ENCODE measurements at regions not wholly inside any gene's neighbourhood (a gene's known extent, or its start where the extent isn't known, plus 50 kb on each side); places are given as distances from the start of the nearest gene placed in this dataset.

- H3K9ac ChIP-seq (ENCODE audit: low read length): no peak overlapping the region
- no peaks in the 10 kb centered on the region for H4K20me1 ChIP-seq (ENCODE audit: low read depth, low read length)
- no peaks in the 10 kb centered on the region for H3K9me3 ChIP-seq (ENCODE audit: insufficient read depth, low read length)
- H3K36me3 ChIP-seq (ENCODE audit: low read length): no peaks in the 10 kb centered on the region
- H3F3A ChIP-seq (ENCODE audit: insufficient read depth): peaks cover 14% of the 10 kb centered on the region
- no peak for TF ChIP-seq CTCF (IDR thresholded peaks at IDR 0.05; ENCODE audit: insufficient read depth, low read length, poor library complexity, severe bottlenecking)
- H3K9me2 ChIP-seq (replicated peaks; ENCODE audit: insufficient read depth, low read length): no peaks in the 10 kb centered on the region
- H3K4me3 ChIP-seq (ENCODE audit: insufficient read depth, low read length, poor library complexity, severe bottlenecking): no peak overlapping the region
- no peak overlapping the region for H2AFZ ChIP-seq (ENCODE audit: low read depth, low read length, severe bottlenecking)
- H3K79me2 ChIP-seq (ENCODE audit: insufficient read depth, low read length): no peaks in the 10 kb centered on the region
- H3K27ac ChIP-seq (ENCODE audit: low read depth, low read length): no peak overlapping the region
- H3K4me2 ChIP-seq (ENCODE audit: low read depth, low read length, poor library complexity, severe bottlenecking): no peak overlapping the region
- H3K27me3 ChIP-seq (ENCODE audit: low read length): no peaks in the 10 kb centered on the region
Measured at GRCh38 chr13:50599927-50600326, 243.6 kb downstream of the DLEU7 start.

GRCh38 chr13:50608370-50608769 lies 235.1 kb downstream of the DLEU7 start:
- no peaks in the 10 kb centered on the region for H3K27me3 ChIP-seq (ENCODE audit: low read length)
- TF ChIP-seq CTCF (IDR thresholded peaks at IDR 0.05; ENCODE audit: insufficient read depth, low read length, poor library complexity, severe bottlenecking): no peak
- no peak overlapping the region for H3K4me2 ChIP-seq (ENCODE audit: low read depth, low read length, poor library complexity, severe bottlenecking)

DNA sequence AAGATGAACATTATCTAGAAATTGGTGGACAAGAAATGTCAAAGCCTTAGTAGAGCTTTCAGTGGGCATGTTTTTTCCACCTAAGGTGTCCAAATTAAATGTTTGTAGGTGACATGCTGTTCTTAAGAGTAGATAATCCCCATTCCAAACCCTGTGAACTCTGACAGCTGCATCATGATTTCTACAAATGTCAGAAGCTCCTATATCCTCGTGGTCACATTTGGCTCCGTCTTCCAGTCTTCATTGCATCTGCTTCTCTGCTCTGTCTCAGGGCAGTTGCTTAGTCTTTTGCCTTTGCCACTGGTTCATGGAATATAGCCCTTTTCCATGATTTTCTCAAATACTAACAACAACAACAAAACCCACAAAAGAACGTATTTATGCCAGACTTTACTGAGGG lies 234.5 kb downstream of the DLEU7 start:
- H3K9me3 ChIP-seq (ENCODE audit: insufficient read depth, low read length): no peaks in the 10 kb centered on the region
- no peak overlapping the region for H3K9ac ChIP-seq (ENCODE audit: low read length)
- H3K36me3 ChIP-seq (ENCODE audit: low read length): no peaks in the 10 kb centered on the region
- H2AFZ ChIP-seq (ENCODE audit: low read depth, low read length, severe bottlenecking): no peak overlapping the region
- TF ChIP-seq EZH2phosphoT487 (conservative IDR thresholded peaks at IDR 0.05; ENCODE audit: low read length): no peak
- TF ChIP-seq CTCF (IDR thresholded peaks at IDR 0.05; ENCODE audit: insufficient read depth, low read length, poor library complexity, severe bottlenecking): no peak
- no peaks in the 10 kb centered on the region for H4K20me1 ChIP-seq (ENCODE audit: low read depth, low read length)
- H3F3A ChIP-seq (ENCODE audit: insufficient read depth): no peaks in the 10 kb centered on the region
- H3K4me3 ChIP-seq (ENCODE audit: insufficient read depth, low read length, poor library complexity, severe bottlenecking): no peak overlapping the region
- H3K9me2 ChIP-seq (replicated peaks; ENCODE audit: insufficient read depth, low read length): no peaks in the 10 kb centered on the region
- no peak overlapping the region for H3K27ac ChIP-seq (ENCODE audit: low read depth, low read length)
- H3K79me2 ChIP-seq (ENCODE audit: insufficient read depth, low read length): no peaks in the 10 kb centered on the region
- H3K27me3 ChIP-seq (ENCODE audit: low read length): no peaks in the 10 kb centered on the region
- no peak overlapping the region for H3K4me2 ChIP-seq (ENCODE audit: low read depth, low read length, poor library complexity, severe bottlenecking)

More at GRCh38 chr13:50608370-50608769, 235.1 kb downstream of the DLEU7 start:
- Histone ChIP-seq H3K4me3 (ENCODE audit: insufficient read depth, low read length, poor library complexity, severe bottlenecking) (no peak overlapping the region), H3K79me2 (ENCODE audit: insufficient read depth, low read length) (no peaks in the 10 kb centered on the region), H3K9ac (ENCODE audit: low read length) (no peak overlapping the region), H3K27ac (ENCODE audit: low read depth, low read length) (no peak overlapping the region), H3F3A (ENCODE audit: insufficient read depth) (no peaks in the 10 kb centered on the region), H3K9me2 (replicated peaks; ENCODE audit: insufficient read depth, low read length) (no peaks in the 10 kb centered on the region), H3K36me3 (ENCODE audit: low read length) (no peaks in the 10 kb centered on the region), H2AFZ (ENCODE audit: low read depth, low read length, severe bottlenecking) (no peak overlapping the region), H4K20me1 (ENCODE audit: low read depth, low read length) (no peaks in the 10 kb centered on the region), H3K9me3 (ENCODE audit: insufficient read depth, low read length) (no peaks in the 10 kb centered on the region)

DNA sequence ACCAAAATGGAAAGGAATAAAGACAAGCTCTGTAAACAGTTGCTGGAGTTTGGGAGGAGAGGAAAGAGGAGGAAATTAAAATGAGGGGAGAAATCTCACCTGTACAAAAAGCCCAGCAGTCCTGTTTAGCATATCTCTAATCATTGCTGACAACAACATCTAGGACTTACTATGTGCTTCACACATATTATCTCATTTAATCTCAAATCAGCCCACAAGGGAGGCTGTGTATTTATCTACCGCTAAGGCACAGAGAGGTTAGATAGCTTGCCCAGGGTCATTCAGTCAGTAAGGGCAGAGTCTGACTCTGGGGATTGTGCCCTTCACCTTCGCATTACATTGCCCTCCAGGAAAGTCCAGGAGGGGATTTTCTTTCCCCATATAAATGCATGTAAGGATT lies 233.3 kb downstream of the DLEU7 start:
- no peaks in the 10 kb centered on the region for H3K36me3 ChIP-seq (ENCODE audit: low read length)
- no peaks in the 10 kb centered on the region for H4K20me1 ChIP-seq (ENCODE audit: low read depth, low read length)
- H2AFZ ChIP-seq (ENCODE audit: low read depth, low read length, severe bottlenecking): no peak overlapping the region
- H3K4me2 ChIP-seq (ENCODE audit: low read depth, low read length, poor library complexity, severe bottlenecking): no peak overlapping the region
- H3K9me2 ChIP-seq (replicated peaks; ENCODE audit: insufficient read depth, low read length): no peaks in the 10 kb centered on the region
- H3K27ac ChIP-seq (ENCODE audit: low read depth, low read length): no peak overlapping the region
- no peaks in the 10 kb centered on the region for H3K79me2 ChIP-seq (ENCODE audit: insufficient read depth, low read length)
- H3K9me3 ChIP-seq (ENCODE audit: insufficient read depth, low read length): no peaks in the 10 kb centered on the region
- no peak overlapping the region for H3K4me3 ChIP-seq (ENCODE audit: insufficient read depth, low read length, poor library complexity, severe bottlenecking)
- H3K9ac ChIP-seq (ENCODE audit: low read length): no peak overlapping the region
- no peaks in the 10 kb centered on the region for H3F3A ChIP-seq (ENCODE audit: insufficient read depth)
- TF ChIP-seq EZH2phosphoT487 (conservative IDR thresholded peaks at IDR 0.05; ENCODE audit: low read length) (no peak), CTCF (IDR thresholded peaks at IDR 0.05; ENCODE audit: insufficient read depth, low read length, poor library complexity, severe bottlenecking) (no peak)
- H3K27me3 ChIP-seq (ENCODE audit: low read length): no peaks in the 10 kb centered on the region

Data from SU-DHL-6 (cell line).